Ovary (tissue), 7 donors: ENCODE measurements at regions not wholly inside any gene's neighbourhood (a gene's known extent, or its start where the extent isn't known, plus 50 kb on each side); places are given as distances from the start of the nearest gene placed in this dataset.

ENCODE experiments used
- DNase-seq, 5 donors: peaks; one replicate each; pipeline ENCODE4 v3.0.0-alpha.2; 2019 to 2020
- H3K27ac ChIP-seq, 2 donors: fragments of 200-600 bp; one replicate each; pipeline versions ENCODE4 v1.5.1 to v1.8.0; 2019 to 2022
- H3K27me3 ChIP-seq: fragments of 200-600 bp; one replicate; pipeline ENCODE4 v1.8.0; 2022
- H3K36me3 ChIP-seq: fragments of 200-600 bp; sonication (generic); one replicate; pipeline ENCODE4 v1.5.1; 2019
- H3K4me1 ChIP-seq: one replicate; pipeline ENCODE4 v1.8.1; 2013; ENCODE audit warnings: mild to moderate bottlenecking, moderate library complexity; ENCODE audit not compliant: insufficient read depth
- H3K4me3 ChIP-seq: fragments of 200-600 bp; sonication (generic); one replicate; pipeline ENCODE4 v1.5.1; 2017
- H3K9me3 ChIP-seq, 2 donors: fragments of 200-600 bp in 1 of 2; sonication (generic) in 1 of 2; one replicate each; pipeline versions ENCODE4 v1.5.1 to v1.8.1; 2013 to 2019; ENCODE audit warnings: mild to moderate bottlenecking in 1 of 2, moderate library complexity in 1 of 2
- EP300 ChIP-seq: sonication (generic); formaldehyde crosslinking; IDR thresholded peaks from one replicate; pipeline ENCODE4 v1.6.1; 2017; ENCODE audit warnings: antibody characterized with exemption
- POLR2A ChIP-seq: fragments of 450-650 bp; IDR thresholded peaks from one replicate; pipeline ENCODE4 v1.6.1; 2017; ENCODE audit warnings: antibody characterized with exemption, mild to moderate bottlenecking, moderate library complexity
- WGBS, 3 donors: extraction: QIAGEN DNeasy Blood & Tissue Kit in 1 of 3; methylation state at CpG; one replicate each; pipeline versions ENCODE4 v1.1.5 to v1.1.7; 2013 to 2017; 5-methylcytosine and 5-hydroxymethylcytosine counted together
- intact Hi-C, 4 donors: fragments of 100-400 bp; cut with DNase I; formaldehyde crosslinking; loops; one replicate each; pipeline versions ENCODE4 v1.11.0 to v1.15.1; 2022 to 2023
- TF ChIP-seq, protein P1 (sequence below), 3 donors: fragments of 450-650 bp in 2 of 3; fragments of 200-600 bp in 1 of 3; IDR thresholded peaks; one replicate each; pipeline versions ENCODE4 v1.5.1 to v1.8.0; 2016 to 2022; ENCODE audit warnings: antibody characterized with exemption in 3 of 3, mild to moderate bottlenecking in 1 of 3
- donor health status: DM: no; HTN: no; CAD: no; lungs with moderate emphysema.
- donor health status: DM: no; HTN: no; CAD: no.
- donor health status: Bipolar disorder and iron deficiency.
- donor health status: DM: no; HTN: no; CAD: no.
- donor health status: DM: yes; HTN: yes; CAD: no.

DNA sequence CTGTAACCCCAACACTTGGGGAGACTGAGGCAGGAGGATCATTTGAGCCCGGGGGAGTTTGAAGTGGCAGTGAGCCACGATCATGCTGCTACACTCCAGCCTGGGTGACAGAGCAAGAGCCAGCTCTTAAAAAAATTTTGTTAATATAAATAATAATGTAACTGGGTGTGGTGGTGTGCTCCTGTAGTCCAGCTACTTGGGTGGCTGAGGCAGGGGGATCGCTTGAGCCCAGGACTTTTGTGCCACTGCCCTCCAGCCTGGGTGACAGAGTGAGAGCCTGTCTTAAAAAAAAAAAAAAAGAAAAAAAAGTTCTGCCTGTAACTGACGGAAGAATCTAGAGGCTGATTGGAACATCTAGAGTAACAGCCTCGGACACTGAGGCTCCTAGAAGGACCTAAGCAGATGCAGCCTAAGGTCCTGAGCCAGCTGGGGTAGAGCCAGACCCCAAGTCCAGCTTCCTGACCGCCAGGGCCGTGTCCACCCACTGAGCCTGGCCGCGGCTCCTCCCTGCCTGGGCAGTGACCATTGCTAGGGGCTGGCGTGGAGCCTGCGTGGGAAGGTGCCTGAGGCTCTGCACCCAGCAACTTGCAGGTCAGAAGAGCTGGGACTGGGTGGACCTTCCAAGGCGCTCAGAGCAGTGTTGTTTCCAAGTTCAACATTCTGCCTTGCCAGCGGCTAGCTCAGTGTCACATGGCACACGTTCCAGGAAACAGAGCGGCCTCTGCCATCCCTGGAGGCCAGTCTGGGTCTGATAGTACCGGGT, 209.4 kb upstream of the CIBAR2 start:
- intact Hi-C loops, result no loop called here
- Histone ChIP-seq H3K27ac (peak overlapping the region in 1 of 2 donors; percentile 36), H3K27me3 (no peaks in the 10 kb centered on the region), H3K4me1 (peaks cover 6% of the 10 kb centered on the region), H3K4me3 (no peak overlapping the region), H3K36me3 (no peaks in the 10 kb centered on the region), H3K9me3 (no peaks in the 10 kb centered on the region)
- WGBS, 3 donors, result 3 to 6% (median 4%) methylated on average over 16 of the region's 16 CpGs
- TF ChIP-seq EP300 (no peak), POLR2A (no peak)
- TF ChIP-seq, protein P1, sequence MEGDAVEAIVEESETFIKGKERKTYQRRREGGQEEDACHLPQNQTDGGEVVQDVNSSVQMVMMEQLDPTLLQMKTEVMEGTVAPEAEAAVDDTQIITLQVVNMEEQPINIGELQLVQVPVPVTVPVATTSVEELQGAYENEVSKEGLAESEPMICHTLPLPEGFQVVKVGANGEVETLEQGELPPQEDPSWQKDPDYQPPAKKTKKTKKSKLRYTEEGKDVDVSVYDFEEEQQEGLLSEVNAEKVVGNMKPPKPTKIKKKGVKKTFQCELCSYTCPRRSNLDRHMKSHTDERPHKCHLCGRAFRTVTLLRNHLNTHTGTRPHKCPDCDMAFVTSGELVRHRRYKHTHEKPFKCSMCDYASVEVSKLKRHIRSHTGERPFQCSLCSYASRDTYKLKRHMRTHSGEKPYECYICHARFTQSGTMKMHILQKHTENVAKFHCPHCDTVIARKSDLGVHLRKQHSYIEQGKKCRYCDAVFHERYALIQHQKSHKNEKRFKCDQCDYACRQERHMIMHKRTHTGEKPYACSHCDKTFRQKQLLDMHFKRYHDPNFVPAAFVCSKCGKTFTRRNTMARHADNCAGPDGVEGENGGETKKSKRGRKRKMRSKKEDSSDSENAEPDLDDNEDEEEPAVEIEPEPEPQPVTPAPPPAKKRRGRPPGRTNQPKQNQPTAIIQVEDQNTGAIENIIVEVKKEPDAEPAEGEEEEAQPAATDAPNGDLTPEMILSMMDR (IDR thresholded peaks at IDR 0.05), result peak in 1 of 3 donors; percentile 25
- peak; percentile 93 to 99 (median 95) for DNase-seq

DNA sequence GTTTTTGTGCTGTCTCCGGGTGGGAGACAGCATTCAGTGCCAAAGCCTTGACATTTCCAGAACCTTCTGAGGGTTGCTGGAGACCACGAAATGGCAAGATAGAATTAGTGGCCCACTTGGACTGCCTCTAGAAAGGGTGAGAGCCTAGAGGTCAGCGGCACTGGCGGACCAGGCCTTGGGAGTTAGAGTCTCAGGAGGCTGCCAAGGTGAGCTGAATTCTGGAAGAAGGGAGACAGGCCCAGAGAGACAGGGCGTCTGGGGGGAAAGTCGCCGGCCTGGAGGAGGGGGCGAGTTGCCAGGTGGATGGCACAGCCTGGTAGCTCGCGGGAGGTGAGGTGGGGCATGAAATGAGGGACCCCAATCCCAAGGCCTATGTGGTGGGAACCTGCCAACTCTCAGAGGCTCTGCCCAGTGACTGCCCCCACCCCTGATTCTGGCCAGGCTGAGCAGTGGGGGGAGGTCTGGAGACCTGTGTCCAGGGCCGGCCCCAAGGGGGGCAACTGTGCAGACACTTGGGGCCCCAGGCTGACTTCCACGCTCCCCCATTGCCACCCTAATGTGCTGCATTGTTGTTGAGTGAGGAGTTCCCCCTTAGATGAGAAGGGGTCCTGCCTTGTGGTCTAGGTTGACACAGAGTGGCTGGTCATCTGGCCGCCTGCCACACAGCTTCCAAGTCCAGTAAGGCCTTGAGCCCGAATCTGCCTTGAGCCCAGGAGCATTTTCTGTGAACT, 211.1 kb upstream of the CIBAR2 start:
- 88 to 91% (median 89%) methylated on average over 14 of the region's 14 CpGs for WGBS, 3 donors
- Histone ChIP-seq H3K27ac (no peak overlapping the region), H3K36me3 (no peaks in the 10 kb centered on the region), H3K4me3 (no peak overlapping the region), H3K9me3 (no peaks in the 10 kb centered on the region), H3K27me3 (no peaks in the 10 kb centered on the region), H3K4me1 (peaks cover 13% of the 10 kb centered on the region)
- intact Hi-C loops, result no loop called here
- TF ChIP-seq, protein P1 (IDR thresholded peaks at IDR 0.05), result no peak
- TF ChIP-seq POLR2A, result no peak
- no peak for TF ChIP-seq EP300
- peak in 2 of 5 donors; percentile 44 to 52 for DNase-seq

DNA sequence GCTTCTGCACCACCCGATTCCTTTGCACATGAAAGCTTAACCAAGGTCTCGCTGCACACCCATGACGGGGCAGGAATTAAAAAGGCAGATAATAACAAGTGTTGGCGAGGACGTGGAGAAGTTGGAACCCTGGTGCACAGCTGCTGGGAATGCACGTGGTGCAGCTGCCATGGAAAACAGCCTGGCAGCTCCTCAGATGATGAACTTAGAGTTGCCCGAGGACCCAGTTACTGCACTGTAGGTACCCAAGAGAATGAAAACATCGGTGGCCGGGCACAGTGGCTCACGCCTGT, 211.6 kb upstream of the CIBAR2 start:
- no peak for DNase-seq
- Histone ChIP-seq H3K27me3 (no peaks in the 10 kb centered on the region), H3K4me1 (peaks cover 15% of the 10 kb centered on the region), H3K27ac (no peak overlapping the region), H3K9me3 (no peaks in the 10 kb centered on the region), H3K36me3 (no peaks in the 10 kb centered on the region), H3K4me3 (no peak overlapping the region)
- WGBS, 3 donors, result 97 to 98% (median 98%) methylated on average over 10 of the region's 10 CpGs
- TF ChIP-seq EP300 (no peak), POLR2A (no peak)
- TF ChIP-seq, protein P1 (IDR thresholded peaks at IDR 0.05), result no peak
- intact Hi-C loops, result no loop called here

DNA sequence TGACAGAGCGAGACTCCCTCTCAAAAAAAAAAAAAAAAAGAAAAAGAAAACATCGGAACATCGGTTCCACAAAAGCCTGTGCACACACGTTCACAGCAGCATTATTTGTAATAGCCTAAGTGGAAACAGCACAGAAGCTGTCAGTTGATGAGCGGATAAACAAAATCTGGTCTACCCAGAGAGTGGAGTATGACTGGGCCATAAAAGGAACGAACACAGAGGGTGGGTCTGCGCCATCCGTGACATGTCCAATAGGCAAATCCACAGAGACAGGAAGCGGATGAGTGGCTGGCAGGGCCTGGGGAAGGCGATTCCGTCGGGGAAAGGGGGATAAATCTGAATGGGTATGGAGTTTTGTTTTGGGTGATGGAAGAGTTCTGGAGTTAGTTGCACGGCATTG, 212.2 kb upstream of the CIBAR2 start:
- no peaks in the 10 kb centered on the region for H3K9me3 ChIP-seq
- H3K27me3 ChIP-seq, result no peaks in the 10 kb centered on the region
- intact Hi-C loops, result no loop called here
- H3K4me1 ChIP-seq, result peaks cover 15% of the 10 kb centered on the region
- TF ChIP-seq POLR2A, result no peak
- TF ChIP-seq EP300, result no peak
- TF ChIP-seq, protein P1 (IDR thresholded peaks at IDR 0.05), result no peak
- H3K4me3 ChIP-seq, result no peak overlapping the region
- H3K27ac ChIP-seq, result no peak overlapping the region
- 90 to 94% (median 90%) methylated on average over 13 of the region's 13 CpGs for WGBS, 3 donors
- no peak for DNase-seq
- no peaks in the 10 kb centered on the region for H3K36me3 ChIP-seq
